K562 (cell line): ENCODE measurements at regions not wholly inside any gene's neighbourhood (a gene's known extent, or its start where the extent isn't known, plus 50 kb on each side); places are given as distances from the start of the nearest gene placed in this dataset.

Experiments
- ATAC-seq: fragments of 200-7000 bp; cut with Tn5 transposase; 3 replicates; pipeline ENCODE4 v1.9.1; 2020; ENCODE audit warnings: moderate library complexity
- BruUV-seq: library from RNA; stranded (reverse); fragments of 400-500 nt; replicated peaks from 2 replicates; lab custom pipeline; 2021; lab: Mats Ljungman, UMichigan
- CTCF ChIA-PET: fragments of 300-600 bp; formaldehyde crosslinking; extraction: SDS; loops from one replicate; lab custom pipeline; 2021; ENCODE audit warnings: low intra/inter-chr PET ratio; lab: Yijun Ruan, JAX
- POLR2A ChIA-PET: fragments of 300-600, 350-650 bp; sonication (Branson Sonifier 250); formaldehyde crosslinking; extraction: SDS; loops from one replicate; lab custom pipeline; 2021; ENCODE audit warnings: antibody characterized with exemption, inconsistent platforms; lab: Yijun Ruan, JAX
- DNase-seq, 4 experiments: peaks; one replicate each; pipeline versions ENCODE4 v3.0.0 to v3.0.0-alpha.2; 2011 to 2018; ENCODE audit warnings: low spot score in 3 of 4, mixed read lengths in 3 of 4; ENCODE audit errors: extremely low read depth in 1 of 4
- FAIRE-seq: peaks from 2 replicates; lab custom pipeline; 2011; peaks lifted over from hg19 to GRCh38; lab: Jason Lieb, UNC
- H2AFZ ChIP-seq: 2 replicates; pipeline ENCODE4 v1.6.0; 2011; ENCODE audit warnings: low read depth, low read length, control low read depth, inconsistent platforms
- H3K27ac ChIP-seq: fragments of 200-600 bp; 3 replicates; pipeline ENCODE4 v1.8.0; 2011; ENCODE audit warnings: low read depth, mild to moderate bottlenecking, control low read depth, inconsistent platforms, low read length, moderate library complexity, mixed read lengths; ENCODE audit errors: extremely low read depth
- H3K27me3 ChIP-seq, 2 experiments: fragments of 300-600 bp in 1 of 2; 2 replicates in 1 of 2; 3 replicates in 1 of 2; pipeline versions ENCODE4 v1.6.0 to v1.8.0; 2011; ENCODE audit warnings: inconsistent platforms in 2 of 2, low read length in 2 of 2, mild to moderate bottlenecking in 1 of 2, mixed read lengths in 1 of 2, moderate library complexity in 1 of 2; ENCODE audit not compliant: control insufficient read depth in 2 of 2, insufficient read depth in 2 of 2
- H3K36me3 ChIP-seq: fragments of 300-600 bp; 3 replicates; pipeline ENCODE4 v1.8.0; 2011; ENCODE audit warnings: mild to moderate bottlenecking, low read length, inconsistent platforms; ENCODE audit not compliant: control insufficient read depth, insufficient read depth
- H3K4me1 ChIP-seq, 2 experiments: fragments of 200-600 bp in 1 of 2; replicated peaks in 1 of 2; 2 replicates in 1 of 2; 3 replicates in 1 of 2; pipeline versions ENCODE4 v1.5.1 to v1.8.0; 2011; ENCODE audit warnings: inconsistent platforms in 2 of 2, low read length in 2 of 2, mild to moderate bottlenecking in 1 of 2, mixed read lengths in 1 of 2, moderate library complexity in 1 of 2; ENCODE audit not compliant: control insufficient read depth in 2 of 2, insufficient read depth in 2 of 2
- H3K4me2 ChIP-seq: 2 replicates; pipeline ENCODE4 v1.6.1; 2011; ENCODE audit warnings: low read length, control low read depth, inconsistent platforms, mixed read lengths; ENCODE audit not compliant: insufficient read depth
- H3K4me3 ChIP-seq: fragments of 200-600 bp; sonication (generic), shearing (Covaris generic); 2 replicates; pipeline ENCODE4 v1.5.1; 2016; ENCODE audit warnings: control low read depth, inconsistent platforms
- H3K79me2 ChIP-seq: fragments of 200-600 bp; 3 replicates; pipeline ENCODE4 v1.8.0; 2011; ENCODE audit warnings: low read length, inconsistent platforms; ENCODE audit not compliant: control insufficient read depth, insufficient read depth
- H3K9ac ChIP-seq, 2 experiments: 2 replicates each; pipeline versions ENCODE4 v1.6.0 to v1.6.1; 2011; ENCODE audit warnings: low read depth in 2 of 2, low read length in 2 of 2, control low read depth in 1 of 2, inconsistent platforms in 1 of 2, mild to moderate bottlenecking in 1 of 2, mixed read lengths in 1 of 2; ENCODE audit not compliant: insufficient read depth in 1 of 2
- H3K9me1 ChIP-seq: one replicate; pipeline ENCODE4 v1.6.0; 2011; ENCODE audit warnings: inconsistent platforms, mild to moderate bottlenecking, low read length, moderate library complexity; ENCODE audit not compliant: control insufficient read depth, insufficient read depth
- H3K9me3 ChIP-seq: replicated peaks from 2 replicates; pipeline ENCODE4 v1.5.1; 2011; ENCODE audit warnings: low read depth, low read length, inconsistent platforms; ENCODE audit not compliant: control insufficient read depth, insufficient read depth
- H4K20me1 ChIP-seq: replicated peaks from 2 replicates; pipeline ENCODE4 v1.6.1; 2011; ENCODE audit warnings: low read length, inconsistent platforms, mixed read lengths; ENCODE audit not compliant: control insufficient read depth, insufficient read depth
- KLF13 ChIP-seq: fragments of 450-650 bp; IDR thresholded peaks from 2 replicates; pipeline ENCODE4 v1.6.1; 2016; ENCODE audit warnings: missing genetic modification characterization, low read depth, mild to moderate bottlenecking, missing compliant biosample characterization, moderate library complexity, borderline replicate concordance
- MAFF ChIP-seq: IDR thresholded peaks from 2 replicates; pipeline ENCODE4 v1.6.1; 2012; ENCODE audit warnings: low read length, improper control_type of control experiment
- MAFG ChIP-seq: fragments of 450-650 bp; conservative IDR thresholded peaks from 2 replicates; pipeline ENCODE4 v1.6.1; 2016; ENCODE audit warnings: missing genetic modification characterization, missing compliant biosample characterization
- PHF20 ChIP-seq: fragments of 450-650 bp; IDR thresholded peaks from 2 replicates; pipeline ENCODE4 v1.6.1; 2018; ENCODE audit not compliant: partially characterized antibody
- POLR3A ChIP-seq: IDR thresholded peaks from 2 replicates; pipeline ENCODE4 v1.6.1; 2011; ENCODE audit warnings: borderline replicate concordance, mild to moderate bottlenecking, moderate library complexity; ENCODE audit not compliant: insufficient read length, insufficient read depth; ENCODE audit errors: extremely low read depth
- RNF2 ChIP-seq: sonication (generic); IDR thresholded peaks from 2 replicates; pipeline ENCODE4 v1.6.1; 2016
- RUNX1 ChIP-seq: sonication (generic); IDR thresholded peaks from 2 replicates; pipeline ENCODE4 v1.6.1; 2016; ENCODE audit warnings: antibody characterized with exemption, low read depth
- SNIP1 ChIP-seq: fragments of 450-650 bp; IDR thresholded peaks from 2 replicates; pipeline ENCODE4 v1.7.1; 2017; ENCODE audit warnings: low read depth, mild to moderate bottlenecking
- TEAD2 ChIP-seq: fragments of 450-650 bp; IDR thresholded peaks from 2 replicates; pipeline ENCODE4 v1.6.1; 2016; ENCODE audit warnings: missing genetic modification characterization, control low read depth, missing compliant biosample characterization
- ZNF143 ChIP-seq: sonication (generic); formaldehyde crosslinking; IDR thresholded peaks from 2 replicates; pipeline ENCODE4 v1.9.0; 2022; ENCODE audit warnings: mild to moderate bottlenecking, missing genetic modification reagents
- ZNF316 ChIP-seq: fragments of 450-650 bp; IDR thresholded peaks from 2 replicates; pipeline ENCODE4 v1.6.1; 2016
- ZNF830 ChIP-seq: fragments of 250-450 bp; sonication (Bioruptor Pico); IDR thresholded peaks from 2 replicates; pipeline ENCODE4 v1.5.0; 2021; ENCODE audit warnings: mild to moderate bottlenecking
- WGBS: fragments of 100-300 bp; shearing (Covaris generic); methylation state at CpG from one replicate; pipeline ENCODE4 v1.1.6; 2016; ENCODE audit warnings: low coverage, mixed read lengths; ENCODE audit not compliant: insufficient coverage; ENCODE audit errors: missing lambda C conversion rate; 5-methylcytosine and 5-hydroxymethylcytosine counted together
- in situ Hi-C: fragments of 300-500 bp; cut with MboI; formaldehyde crosslinking; loops from 4 replicates; pipeline ENCODE4 v1.15.0; 2018; ENCODE audit warnings: inconsistent platforms, mixed read lengths
- intact Hi-C: fragments of 100-400 bp; cut with micrococcal nuclease; formaldehyde crosslinking; loops from 2 replicates; pipeline ENCODE4 v1.14.2; 2022
- TF ChIP-seq, protein P1 (sequence below): sonication (generic); formaldehyde crosslinking; IDR thresholded peaks from 2 replicates; pipeline ENCODE4 v1.8.1; 2023; ENCODE audit warnings: mild to moderate bottlenecking, missing genetic modification reagents
- TF ChIP-seq, protein P2 (sequence below): IDR thresholded peaks from 2 replicates; pipeline ENCODE4 v1.6.1; 2011; ENCODE audit not compliant: insufficient read length; ENCODE audit errors: extremely low read depth

- Histone ChIP-seq H3K4me2 (no peak overlapping the region), H3K27ac (no peak overlapping the region), H3K79me2 (no peaks in the 10 kb centered on the region)
- no peak for ATAC-seq
- FAIRE-seq = no peak
- TF ChIP-seq ZNF143 (no peak), PHF20 (no peak), KLF13 (tag) (no peak), MAFG (peak; percentile 68), RNF2 (no peak), RUNX1 (no peak), TEAD2 (no peak), POLR3A (no peak), ZNF830 (no peak), MAFF (peak; percentile 18; the same call in 1 of the 2 replicates), ZNF316 (peak; percentile 63), SNIP1 (no peak)
- TF ChIP-seq, protein P1, sequence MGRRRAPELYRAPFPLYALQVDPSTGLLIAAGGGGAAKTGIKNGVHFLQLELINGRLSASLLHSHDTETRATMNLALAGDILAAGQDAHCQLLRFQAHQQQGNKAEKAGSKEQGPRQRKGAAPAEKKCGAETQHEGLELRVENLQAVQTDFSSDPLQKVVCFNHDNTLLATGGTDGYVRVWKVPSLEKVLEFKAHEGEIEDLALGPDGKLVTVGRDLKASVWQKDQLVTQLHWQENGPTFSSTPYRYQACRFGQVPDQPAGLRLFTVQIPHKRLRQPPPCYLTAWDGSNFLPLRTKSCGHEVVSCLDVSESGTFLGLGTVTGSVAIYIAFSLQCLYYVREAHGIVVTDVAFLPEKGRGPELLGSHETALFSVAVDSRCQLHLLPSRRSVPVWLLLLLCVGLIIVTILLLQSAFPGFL (CRISPR knock-in tag) = no peak
- TF ChIP-seq, protein P2, sequence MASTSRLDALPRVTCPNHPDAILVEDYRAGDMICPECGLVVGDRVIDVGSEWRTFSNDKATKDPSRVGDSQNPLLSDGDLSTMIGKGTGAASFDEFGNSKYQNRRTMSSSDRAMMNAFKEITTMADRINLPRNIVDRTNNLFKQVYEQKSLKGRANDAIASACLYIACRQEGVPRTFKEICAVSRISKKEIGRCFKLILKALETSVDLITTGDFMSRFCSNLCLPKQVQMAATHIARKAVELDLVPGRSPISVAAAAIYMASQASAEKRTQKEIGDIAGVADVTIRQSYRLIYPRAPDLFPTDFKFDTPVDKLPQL = no peak
- TF ChIP-seq, all 486 proteins: peak for 3
- intact Hi-C loops (no loop called here), in situ Hi-C loops (no loop called here)
- POLR2A ChIA-PET = no interaction called here
- DNase-seq = no peak
- Histone ChIP-seq H4K20me1 (no peaks in the 10 kb centered on the region), H3K4me1 (no peaks in the 10 kb centered on the region), H3K36me3 (no peaks in the 10 kb centered on the region), H3K27me3 (no peaks in the 10 kb centered on the region), H3K9me1 (no peaks in the 10 kb centered on the region), H3K4me3 (no peak overlapping the region), H3K9me3 (no peaks in the 10 kb centered on the region), H2AFZ (no peak overlapping the region), H3K9ac (no peak overlapping the region)
- CTCF ChIA-PET = no interaction called here
- no TSS peak for BruUV-seq
- 0% methylated on average over 2 of the region's 2 CpGs for WGBS
These were observed 375.4 kb upstream of the ATP2B1 start for GRCh38 chr12:90084018-90084417.
